GM12864 (cell line): ENCODE measurements at regions not wholly inside any gene's neighbourhood (a gene's known extent, or its start where the extent isn't known, plus 50 kb on each side); places are given as distances from the start of the nearest gene placed in this dataset.
"Not testable (repeated sequence)": the region's sequence is repeated elsewhere in the genome, so short reads cannot be mapped to it uniquely, and the experiment has no call there.

Source experiments
- DNase-seq: peaks from one replicate; pipeline ENCODE4 v3.0.0-alpha.2; 2011; ENCODE audit warnings: low read depth
- H3K4me3 ChIP-seq: 2 replicates; pipeline ENCODE4 v1.5.1; 2011; ENCODE audit warnings: mild to moderate bottlenecking, low read depth, low read length, control low read depth
- TF ChIP-seq, protein P1 (sequence below): IDR thresholded peaks from 2 replicates; pipeline ENCODE4 v1.5.1; 2011; ENCODE audit warnings: low read depth, mild to moderate bottlenecking, moderate library complexity, low read length, control low read depth, inconsistent platforms; ENCODE audit errors: missing control alignments

DNA sequence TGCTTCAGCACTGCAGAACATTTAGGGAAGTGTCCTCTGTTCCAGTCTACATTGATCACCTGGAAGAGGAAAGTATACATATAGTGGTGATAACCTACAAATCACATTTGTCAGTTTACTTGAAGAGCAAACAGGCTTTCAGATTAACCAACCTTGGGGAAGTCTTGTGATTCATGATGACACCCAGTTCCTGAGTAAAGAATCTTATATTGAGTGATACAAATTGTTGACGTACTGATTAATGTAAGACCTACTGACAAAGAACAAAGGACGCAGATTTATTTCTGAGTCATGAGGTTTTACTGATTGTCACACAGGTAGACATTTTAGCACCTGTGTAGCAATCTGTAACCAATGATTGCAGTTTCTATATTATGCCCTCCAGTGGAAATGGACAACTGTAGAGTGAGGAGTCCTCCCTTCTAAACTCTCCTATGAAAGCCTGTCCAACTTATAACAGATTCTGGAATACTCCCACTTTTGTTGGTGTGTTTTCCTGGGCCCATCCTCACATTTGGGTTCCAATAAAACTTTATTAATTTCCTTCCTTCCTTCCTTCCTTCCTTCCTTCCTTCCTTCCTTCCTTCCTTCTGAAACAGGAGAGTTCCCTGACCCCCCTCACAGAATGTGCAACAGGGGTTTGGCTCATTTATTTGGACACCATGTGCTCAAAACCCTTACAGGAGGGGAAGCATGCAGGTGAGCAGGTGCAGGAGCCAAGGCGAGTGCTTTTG, 113.5 kb downstream of the SLC35B3 start:
- TF ChIP-seq, protein P1, sequence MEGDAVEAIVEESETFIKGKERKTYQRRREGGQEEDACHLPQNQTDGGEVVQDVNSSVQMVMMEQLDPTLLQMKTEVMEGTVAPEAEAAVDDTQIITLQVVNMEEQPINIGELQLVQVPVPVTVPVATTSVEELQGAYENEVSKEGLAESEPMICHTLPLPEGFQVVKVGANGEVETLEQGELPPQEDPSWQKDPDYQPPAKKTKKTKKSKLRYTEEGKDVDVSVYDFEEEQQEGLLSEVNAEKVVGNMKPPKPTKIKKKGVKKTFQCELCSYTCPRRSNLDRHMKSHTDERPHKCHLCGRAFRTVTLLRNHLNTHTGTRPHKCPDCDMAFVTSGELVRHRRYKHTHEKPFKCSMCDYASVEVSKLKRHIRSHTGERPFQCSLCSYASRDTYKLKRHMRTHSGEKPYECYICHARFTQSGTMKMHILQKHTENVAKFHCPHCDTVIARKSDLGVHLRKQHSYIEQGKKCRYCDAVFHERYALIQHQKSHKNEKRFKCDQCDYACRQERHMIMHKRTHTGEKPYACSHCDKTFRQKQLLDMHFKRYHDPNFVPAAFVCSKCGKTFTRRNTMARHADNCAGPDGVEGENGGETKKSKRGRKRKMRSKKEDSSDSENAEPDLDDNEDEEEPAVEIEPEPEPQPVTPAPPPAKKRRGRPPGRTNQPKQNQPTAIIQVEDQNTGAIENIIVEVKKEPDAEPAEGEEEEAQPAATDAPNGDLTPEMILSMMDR, result no peak
- H3K4me3 ChIP-seq, result no peak overlapping the region
- no peak for DNase-seq

DNA sequence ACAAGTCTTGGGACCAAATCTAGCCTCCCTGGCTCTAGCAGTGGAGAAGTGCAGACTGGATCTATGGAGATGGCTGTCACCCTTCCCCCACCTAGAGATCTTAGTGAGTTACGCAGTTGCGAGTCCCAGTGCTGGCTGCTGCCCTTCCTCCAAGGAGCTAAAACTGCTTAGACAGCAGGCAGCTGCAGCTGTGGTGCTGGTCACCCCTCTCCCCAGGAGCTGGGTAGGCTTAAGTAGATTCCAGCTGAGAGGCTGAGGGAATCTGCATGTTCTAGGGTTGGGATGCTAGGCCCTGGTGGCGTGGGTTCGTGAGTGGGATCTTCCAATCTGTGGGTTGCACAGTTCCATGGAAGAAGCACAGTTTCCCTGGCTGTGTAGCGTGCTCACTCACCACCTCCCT, 120.2 kb downstream of the SLC35B3 start:
- H3K4me3 ChIP-seq, result no peak overlapping the region
- TF ChIP-seq, protein P1, result no peak
- DNase-seq, result no peak

GRCh38 chr6:8301502-8301901, 133.8 kb downstream of the SLC35B3 start:
- no peak for DNase-seq
- TF ChIP-seq, protein P1, result no peak
- H3K4me3 ChIP-seq, result no peak overlapping the region

DNA sequence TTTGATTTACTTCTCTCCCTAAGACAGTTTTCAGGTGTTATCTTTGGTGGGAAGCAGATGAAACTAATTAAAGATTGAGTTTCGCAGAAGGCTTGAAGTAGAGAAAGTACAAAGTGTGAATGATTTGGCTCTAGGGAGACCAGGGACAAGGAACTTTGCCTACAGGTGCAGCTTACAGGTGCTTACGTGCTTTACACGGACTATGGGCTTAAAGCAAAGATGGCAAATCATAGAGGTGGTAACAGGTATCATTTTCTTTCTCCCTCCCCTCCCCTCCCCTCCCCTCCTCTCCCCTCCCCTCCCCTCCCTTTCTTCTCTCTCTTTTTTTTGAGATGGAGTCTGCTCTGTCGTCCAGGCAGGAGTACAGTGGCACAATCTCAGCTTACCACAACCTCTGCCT, 136.3 kb downstream of the SLC35B3 start:
- TF ChIP-seq, protein P1, result no peak
- no peak overlapping the region for H3K4me3 ChIP-seq
- no peak for DNase-seq

DNA sequence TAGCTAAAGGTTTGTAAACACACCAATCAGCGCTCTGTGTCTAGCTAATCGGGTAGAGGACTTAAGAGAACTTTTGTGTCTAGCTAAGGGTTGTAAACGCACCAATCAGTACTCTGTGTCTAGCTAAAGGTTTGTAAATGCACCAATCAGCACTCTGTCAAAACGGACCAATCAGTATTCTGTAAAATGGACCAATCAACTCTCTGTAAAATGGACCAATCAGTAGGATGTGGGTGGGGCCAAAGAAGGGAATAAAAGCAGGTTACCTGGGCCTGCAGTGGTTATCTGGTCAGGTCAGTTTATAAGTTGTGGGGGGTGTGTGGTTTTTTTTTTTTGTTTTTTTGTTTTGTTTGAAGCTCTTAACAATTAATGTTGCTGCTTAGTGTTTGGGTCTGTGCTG, 152.4 kb downstream of the SLC35B3 start:
- H3K4me3 ChIP-seq, DNase-seq: not testable (repeated sequence)

GRCh38 chr6:8282380-8282779, 153.0 kb downstream of the SLC35B3 start:
- TF ChIP-seq, protein P1, result no peak
- no peak for DNase-seq
- no peak overlapping the region for H3K4me3 ChIP-seq

DNA sequence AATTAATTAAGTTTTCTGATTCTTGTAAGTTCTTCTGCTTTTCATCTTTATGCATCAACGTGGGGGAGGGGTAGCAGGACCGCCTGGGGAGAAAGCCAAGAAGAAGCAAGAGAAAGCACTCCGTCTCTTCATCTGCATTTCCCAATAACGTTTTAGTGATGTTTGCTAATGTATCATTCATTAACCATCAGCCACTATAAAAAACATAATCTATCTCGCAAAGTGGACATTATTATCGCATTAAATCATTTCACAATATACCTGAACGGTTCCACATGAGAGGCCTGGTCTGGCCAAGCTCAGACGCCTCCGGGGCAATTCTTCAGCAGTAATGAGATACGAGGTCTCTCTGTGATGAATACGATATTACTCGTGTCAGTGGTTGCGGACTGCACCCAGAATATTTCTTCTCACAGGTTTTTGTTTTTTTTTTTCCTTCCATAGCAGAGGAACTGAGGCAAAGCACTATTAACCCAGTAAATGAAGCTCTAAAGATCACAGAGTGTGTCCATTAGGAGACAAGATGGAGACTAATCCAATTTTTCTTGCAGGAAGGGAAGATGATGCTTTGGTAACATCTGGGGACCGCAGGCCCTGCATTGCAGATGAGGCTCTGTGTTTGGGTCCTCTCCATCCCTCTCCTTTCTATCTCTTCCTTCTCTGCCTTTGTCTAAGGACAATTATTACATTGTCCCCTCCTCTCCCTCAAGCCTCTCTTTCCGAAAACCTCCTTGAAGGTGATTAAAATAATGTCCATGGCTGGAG, 156.1 kb downstream of the SLC35B3 start:
- no peak for DNase-seq
- TF ChIP-seq, protein P1, result no peak
- H3K4me3 ChIP-seq, result no peak overlapping the region
